Posterior vena cava (tissue), 2 donors: ENCODE measurements at regions not wholly inside any gene's neighbourhood (a gene's known extent, or its start where the extent isn't known, plus 50 kb on each side); places are given as distances from the start of the nearest gene placed in this dataset.

Source experiments
- DNase-seq: peaks from one replicate; pipeline ENCODE4 v3.0.0-alpha.2; 2020; ENCODE audit warnings: low spot score
- intact Hi-C, 2 donors: fragments of 100-400 bp; cut with DNase I; formaldehyde crosslinking; loops; one replicate each; pipeline versions ENCODE4 v1.14.1 to v1.14.2; 2022 to 2023
- donor health status: DM: yes; HTN: yes; CAD: no.
- donor health status: DM: yes; HTN: yes; CAD: no.

GRCh38 chr7:155138204-155138603 is 68.1 kb downstream of the HTR5A start:
- no peak for DNase-seq
- intact Hi-C loops: no loop called here

GRCh38 chr7:155141562-155141961 is 71.4 kb downstream of the HTR5A start:
- intact Hi-C loops: no loop called here
- DNase-seq: no peak

DNA sequence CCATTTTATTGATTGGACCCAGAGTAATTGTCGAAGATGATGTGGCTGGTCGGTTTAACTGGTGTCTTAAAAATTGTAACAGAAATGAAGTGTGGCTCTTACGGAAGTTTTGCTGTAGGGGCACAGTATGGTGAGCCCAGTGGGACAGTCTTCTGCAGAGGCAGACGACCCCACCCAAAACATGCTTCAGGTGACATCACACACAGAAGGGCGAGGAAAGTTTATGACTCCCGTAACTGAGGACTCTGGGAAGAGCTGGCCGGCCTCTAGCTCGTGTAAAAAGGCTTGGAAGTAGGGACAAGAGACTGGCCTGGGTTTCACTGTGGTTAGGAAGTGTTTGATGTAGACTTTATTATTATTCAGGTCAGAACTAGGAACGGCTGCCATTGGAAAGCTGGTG is 73.3 kb downstream of the HTR5A start:
- DNase-seq: no peak
- intact Hi-C loops: no loop called here

- DNase-seq: no peak
Measured at GRCh38 chr7:155144371-155144770, 74.2 kb downstream of the HTR5A start.

GRCh38 chr7:155145477-155146255 is 75.5 kb downstream of the HTR5A start:
- DNase-seq: no peak
- intact Hi-C loops: no loop called here

More at GRCh38 chr7:155144371-155144770, 74.2 kb downstream of the HTR5A start:
- intact Hi-C loops: no loop called here

DNA sequence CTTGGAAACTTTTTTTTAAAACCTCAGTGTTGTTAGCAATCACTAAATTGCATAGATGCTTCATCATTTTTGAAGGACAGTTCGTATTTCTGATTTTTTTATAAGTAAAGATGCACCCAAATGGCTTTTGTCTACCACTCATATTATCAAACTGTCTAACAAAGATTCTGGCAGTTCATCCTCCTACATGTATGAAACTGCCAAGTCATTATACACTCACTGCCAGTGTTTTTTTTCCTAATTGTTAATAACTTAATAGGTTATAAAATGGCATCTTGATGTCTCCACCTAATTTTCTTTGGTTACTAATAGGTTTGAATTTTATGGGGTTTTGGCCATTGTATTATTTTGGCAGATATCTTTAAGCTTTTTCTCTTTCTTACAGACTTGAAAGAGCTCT is 77.0 kb downstream of the HTR5A start:
- no peak for DNase-seq
- intact Hi-C loops: no loop called here

DNA sequence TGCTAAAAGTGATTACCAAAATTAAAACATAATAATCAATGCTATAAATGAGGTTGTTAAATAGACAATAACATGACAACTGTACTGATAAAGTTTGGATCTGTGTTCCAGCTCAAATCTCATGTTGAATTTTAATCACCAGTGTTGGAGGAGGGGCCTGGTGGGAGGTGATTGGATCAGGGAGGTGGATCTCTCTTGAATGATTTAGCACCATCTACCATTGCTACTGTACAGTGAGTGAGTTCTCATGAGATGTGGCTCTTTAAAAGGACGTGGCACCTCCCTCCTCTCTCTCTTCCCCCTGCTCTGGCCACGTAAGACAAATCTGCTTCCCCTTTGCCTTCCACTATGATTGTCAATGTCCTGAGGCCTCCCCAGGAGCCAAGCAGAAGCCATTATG is 77.5 kb downstream of the HTR5A start:
- intact Hi-C loops: no loop called here

DNA sequence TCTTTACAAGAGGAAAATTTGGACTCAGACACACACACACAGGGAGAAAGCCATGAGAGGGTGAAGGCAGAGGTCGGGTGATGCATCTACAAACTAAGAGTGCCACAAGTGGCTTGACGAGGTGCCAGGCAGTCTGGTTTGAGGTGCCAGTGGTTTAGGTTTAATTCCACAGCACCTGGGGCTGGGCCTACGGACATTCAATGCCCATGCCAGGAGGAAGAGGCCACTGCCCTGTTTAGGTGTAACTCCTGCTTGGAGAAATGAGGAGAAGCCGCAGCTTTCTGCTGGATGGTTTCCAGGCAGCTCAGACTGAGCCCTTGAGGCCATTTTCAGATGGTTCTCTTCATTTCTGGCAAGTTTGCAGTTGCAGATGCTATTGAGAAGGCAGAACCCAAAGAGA is 83.6 kb downstream of the HTR5A start:
- no peak for DNase-seq
- intact Hi-C loops: no loop called here

More for the DNA sequence above, 77.5 kb downstream of the HTR5A start:
- DNase-seq: no peak

DNA sequence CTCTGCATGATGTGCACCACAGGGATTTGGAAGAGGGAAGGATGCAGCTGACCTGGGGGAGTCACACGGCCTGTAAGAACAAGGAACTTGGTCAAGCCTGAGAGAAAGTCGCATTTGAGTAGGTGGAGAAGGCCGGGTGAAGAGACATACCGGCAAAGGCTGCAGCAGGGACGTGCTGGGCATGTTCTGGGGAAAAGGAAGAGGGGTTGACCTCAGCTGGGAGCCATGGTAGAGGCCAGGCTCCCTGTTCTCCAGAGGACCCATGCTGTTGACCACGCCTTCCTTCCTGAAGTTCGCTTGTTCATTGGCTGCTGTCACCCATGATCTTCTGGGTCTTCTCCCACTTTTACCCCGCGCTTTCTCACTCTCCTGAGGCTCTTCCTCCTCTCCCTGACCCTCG is 84.5 kb downstream of the HTR5A start:
- DNase-seq: no peak
- intact Hi-C loops: no loop called here

GRCh38 chr7:155161690-155162089 is 91.6 kb downstream of the HTR5A start:
- intact Hi-C loops: no loop called here
- no peak for DNase-seq

GRCh38 chr7:155162422-155162821 is 92.3 kb downstream of the HTR5A start:
- DNase-seq: no peak
- intact Hi-C loops: no loop called here

DNA sequence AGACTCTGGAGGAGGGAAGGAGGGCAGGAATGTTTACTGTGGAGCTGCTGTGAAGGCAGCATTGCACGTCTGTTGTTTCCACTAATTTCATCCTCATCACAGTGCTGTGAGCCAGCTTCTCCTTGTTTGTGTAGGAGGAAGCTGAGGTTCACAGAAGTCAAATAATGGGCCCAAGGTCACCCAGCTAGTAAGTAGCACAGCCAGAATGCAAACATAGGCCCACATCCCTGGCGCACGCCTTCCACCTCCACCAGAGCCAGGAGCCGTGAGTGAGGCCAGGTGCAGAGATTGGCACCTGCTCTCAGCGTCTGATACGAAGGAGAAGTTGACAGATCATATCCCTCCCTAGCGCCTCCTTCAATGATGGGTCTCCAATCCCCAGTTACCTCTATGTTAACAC is 93.6 kb downstream of the HTR5A start:
- intact Hi-C loops: no loop called here

GRCh38 chr7:155164316-155164715 is 94.2 kb downstream of the HTR5A start:
- intact Hi-C loops: no loop called here
- DNase-seq: no peak

More for the DNA sequence above, 93.6 kb downstream of the HTR5A start:
- DNase-seq: no peak

- intact Hi-C loops: no loop called here
- no peak for DNase-seq
Measured at GRCh38 chr7:155166108-155166507, 96.0 kb downstream of the HTR5A start.

DNA sequence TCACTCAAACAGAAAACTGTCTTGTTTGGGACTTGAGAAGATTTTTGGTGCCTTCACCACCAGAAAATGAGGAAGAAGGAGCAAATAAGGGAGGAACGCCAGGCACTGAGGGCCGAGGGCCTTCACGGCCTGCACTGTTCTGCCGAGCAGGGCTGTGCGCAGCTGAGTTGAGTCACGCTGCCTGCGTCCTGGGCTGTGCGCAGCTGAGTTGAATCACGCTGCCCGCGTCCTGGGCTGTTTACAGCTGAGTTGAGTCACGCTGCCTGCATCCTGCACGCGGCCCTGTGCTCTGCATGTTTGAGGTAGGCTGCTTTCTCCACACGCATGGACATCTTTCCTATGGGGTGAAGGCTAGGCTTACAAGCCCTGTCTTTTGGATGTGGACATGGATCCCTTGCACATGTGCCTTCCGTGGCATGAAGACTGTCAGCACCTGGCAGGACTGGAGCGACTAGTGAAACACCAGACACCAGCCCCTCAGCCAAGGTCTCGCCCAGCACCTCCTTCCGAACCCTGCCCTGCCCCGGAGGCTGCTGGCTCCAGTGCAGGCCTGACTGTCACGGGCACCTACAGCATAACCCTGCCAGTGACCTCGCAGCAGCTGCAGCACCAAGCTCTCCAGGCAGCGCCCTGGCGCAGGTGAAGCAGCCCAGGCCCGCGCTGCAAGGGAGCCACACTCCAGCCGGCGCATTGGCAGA is 96.7 kb downstream of the HTR5A start:
- DNase-seq: no peak
- intact Hi-C loops: no loop called here

- DNase-seq: no peak
- intact Hi-C loops: no loop called here
Measured at GRCh38 chr7:155167706-155168365, 97.7 kb downstream of the HTR5A start.

DNA sequence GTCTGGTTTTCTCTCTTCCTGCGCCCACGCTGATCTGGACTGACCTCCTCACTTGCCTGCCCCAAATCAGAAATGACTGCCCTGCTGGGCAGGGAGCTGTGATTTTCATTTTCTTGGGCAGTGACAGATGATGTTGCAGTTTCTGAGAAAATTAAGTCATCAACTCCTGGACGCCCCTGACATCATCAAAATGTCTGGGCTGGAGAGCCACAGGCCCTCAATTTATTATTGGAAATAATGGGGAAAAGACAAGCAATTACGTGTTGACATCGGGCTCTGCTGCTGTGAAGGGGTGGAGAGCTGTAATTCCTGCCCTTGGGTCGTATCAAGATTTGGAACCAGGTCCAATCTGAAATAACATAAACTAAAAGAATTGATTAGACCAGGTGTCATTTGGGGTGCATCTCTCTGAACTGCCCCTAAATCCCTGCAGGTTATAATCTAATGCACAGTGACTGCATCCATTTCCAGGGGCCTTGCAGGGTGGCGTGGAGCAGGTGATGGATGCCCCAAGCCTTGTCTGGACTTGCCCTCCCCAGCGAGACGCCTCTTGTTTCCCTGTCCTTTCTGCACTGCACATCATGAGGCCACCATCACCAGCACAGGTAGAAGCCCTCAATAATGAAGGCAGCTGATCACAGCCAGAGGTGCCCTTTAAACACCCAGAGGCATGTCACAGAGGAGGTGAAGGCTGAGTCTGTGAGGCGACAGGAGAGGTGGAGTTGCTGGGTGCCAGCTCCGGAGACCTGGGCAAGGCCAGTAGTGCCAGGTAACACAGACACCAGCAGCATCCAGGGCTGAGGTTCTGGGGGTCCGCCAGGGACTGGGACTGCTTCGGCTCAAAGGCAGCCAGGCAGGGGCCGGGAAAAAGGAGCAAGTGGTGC is 98.7 kb downstream of the HTR5A start:
- no peak for DNase-seq
- intact Hi-C loops: no loop called here

DNA sequence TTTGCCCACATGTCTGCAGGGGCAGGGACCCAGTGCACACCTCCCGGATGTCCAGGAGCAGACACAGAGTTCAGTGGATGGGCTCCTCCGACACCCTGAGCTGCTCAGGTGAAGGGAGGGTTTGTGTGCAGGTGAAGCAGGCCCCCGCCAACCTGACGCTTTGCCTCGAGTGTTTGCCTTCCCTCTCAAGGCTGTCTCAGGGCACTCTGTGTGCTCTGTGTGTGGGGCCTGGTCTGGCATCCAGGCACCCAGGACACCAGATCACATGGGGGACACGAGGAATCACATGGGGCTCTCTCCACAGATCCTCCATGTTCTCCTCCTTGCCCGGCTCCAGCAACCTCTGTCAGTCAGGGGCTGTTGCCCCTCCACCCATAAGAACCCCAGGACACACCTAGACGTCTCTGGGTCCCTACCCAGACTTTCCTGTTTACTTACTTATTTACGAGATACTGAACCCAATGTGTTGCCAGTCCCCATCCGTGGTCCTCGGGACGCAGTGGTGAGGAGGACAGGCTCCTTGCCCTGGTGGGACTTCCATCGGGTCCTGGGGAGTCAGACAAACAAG is 99.5 kb downstream of the HTR5A start:
- DNase-seq: no peak

DNA sequence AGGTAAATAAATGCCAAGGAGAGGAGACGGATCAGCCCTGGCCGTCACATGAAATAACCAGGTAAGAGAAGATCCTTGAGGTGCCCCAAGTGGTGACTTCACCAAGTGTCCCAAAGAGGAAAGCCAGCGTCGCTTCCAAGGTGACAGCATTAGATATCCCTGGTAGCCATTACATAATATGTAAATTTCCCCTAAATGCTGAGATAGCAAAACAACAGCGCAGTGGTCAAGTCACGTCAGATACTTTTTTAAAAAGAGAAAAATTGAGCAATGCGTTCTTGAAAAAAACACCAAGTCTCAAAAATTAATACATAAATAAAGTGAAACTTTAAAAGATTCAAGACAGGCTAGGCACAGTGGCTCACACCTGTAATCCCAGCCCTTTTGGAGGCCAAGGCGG is 100.2 kb downstream of the HTR5A start:
- intact Hi-C loops: no loop called here
- no peak for DNase-seq

More for the DNA sequence above, 99.5 kb downstream of the HTR5A start:
- intact Hi-C loops: no loop called here
